ENCODE measurements at regions not wholly inside any gene's neighbourhood (a gene's known extent, or its start where the extent isn't known, plus 50 kb on each side); places are given as distances from the start of the nearest gene placed in this dataset.

DNA sequence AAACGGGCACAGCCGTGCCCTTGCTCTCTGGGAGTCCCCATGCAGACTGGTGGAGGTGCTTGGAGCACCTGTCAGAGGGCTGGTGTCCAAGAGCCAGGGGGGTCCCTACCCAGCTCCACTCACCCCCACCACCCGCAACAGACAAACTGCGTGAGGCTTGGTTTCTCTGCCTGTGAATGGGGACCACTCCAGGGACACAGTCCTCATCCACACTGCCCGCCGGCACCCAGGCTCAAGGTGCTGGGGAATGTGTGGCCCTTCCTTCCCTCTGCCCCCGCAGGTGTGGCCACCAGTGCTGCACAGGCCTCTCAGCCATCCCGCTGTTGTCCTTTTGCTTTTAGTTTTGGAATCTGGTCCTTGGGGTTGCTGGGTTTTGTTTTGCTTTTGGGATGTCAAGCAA is 136.5 kb upstream of the ZNF236 start:
- no peak overlapping the region for H3K27ac ChIP-seq (ENCODE audit: insufficient read depth, low read depth, low read length, poor library complexity, severe bottlenecking)
- H3K36me3 ChIP-seq (ENCODE audit: control insufficient read depth, insufficient read depth, low read length), result no peaks in the 10 kb centered on the region
- no peaks in the 10 kb centered on the region for H3K9me3 ChIP-seq (ENCODE audit: control insufficient read depth, low read length)
- WGBS, 2 experiments, result 93 to 94% methylated on average over 8 of the region's 8 CpGs
- no peaks in the 10 kb centered on the region for H3K4me1 ChIP-seq (ENCODE audit: control insufficient read depth, insufficient read depth, low read length)
- H3K4me3 ChIP-seq (ENCODE audit: insufficient read depth, low read depth, low read length), result no peak overlapping the region
- no peaks in the 10 kb centered on the region for H3K27me3 ChIP-seq (ENCODE audit: control insufficient read depth, insufficient read depth, low read length, poor library complexity, severe bottlenecking)

DNA sequence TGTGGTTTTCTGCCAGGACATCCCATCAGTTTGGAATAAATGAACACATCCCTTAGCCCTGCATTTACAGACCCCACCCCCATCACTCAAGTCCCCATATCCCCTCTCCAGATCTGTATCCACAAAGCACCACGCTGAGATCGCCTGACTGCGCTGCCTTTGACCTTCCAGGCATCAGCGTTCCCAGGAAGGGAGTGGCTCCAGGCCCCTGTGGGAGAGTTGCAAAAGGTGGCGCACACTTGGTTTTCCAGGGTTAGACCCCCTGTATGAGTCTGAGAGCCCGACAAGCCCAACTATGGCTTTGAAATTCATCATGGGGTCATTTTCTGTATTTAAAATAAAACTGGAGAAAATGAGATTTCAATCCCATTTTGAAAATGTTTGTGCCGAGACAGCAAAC is 137.0 kb upstream of the ZNF236 start:
- Histone ChIP-seq H3K9me3 (ENCODE audit: control insufficient read depth, low read length) (no peaks in the 10 kb centered on the region), H3K36me3 (ENCODE audit: control insufficient read depth, insufficient read depth, low read length) (no peaks in the 10 kb centered on the region), H3K4me1 (ENCODE audit: control insufficient read depth, insufficient read depth, low read length) (no peaks in the 10 kb centered on the region), H3K27me3 (ENCODE audit: control insufficient read depth, insufficient read depth, low read length, poor library complexity, severe bottlenecking) (no peaks in the 10 kb centered on the region), H3K4me3 (ENCODE audit: insufficient read depth, low read depth, low read length) (no peak overlapping the region), H3K27ac (ENCODE audit: insufficient read depth, low read depth, low read length, poor library complexity, severe bottlenecking) (no peak overlapping the region)
- 89 to 92% methylated on average over 7 of the region's 7 CpGs for WGBS, 2 experiments

DNA sequence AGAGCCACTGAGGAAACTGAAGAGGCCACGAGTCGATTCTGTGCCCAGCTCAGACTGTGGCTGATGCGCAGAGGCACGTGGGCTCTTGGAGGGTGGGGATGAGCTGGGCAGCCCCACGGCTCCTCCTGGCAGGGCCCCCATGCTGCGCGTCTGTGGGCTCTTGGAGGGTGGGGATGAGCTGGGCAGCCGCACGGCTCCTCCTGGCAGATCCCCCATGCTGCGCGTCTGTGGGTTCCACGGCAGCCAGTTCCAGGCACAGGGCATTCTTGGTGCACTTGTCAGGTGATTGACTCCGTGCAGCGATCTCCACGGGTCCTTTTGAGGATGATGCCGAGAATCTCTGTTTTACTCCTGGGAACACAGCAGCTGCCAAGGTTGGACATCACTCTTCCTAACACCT is 138.1 kb upstream of the ZNF236 start:
- Histone ChIP-seq H3K4me3 (ENCODE audit: insufficient read depth, low read depth, low read length) (no peak overlapping the region), H3K27me3 (ENCODE audit: control insufficient read depth, insufficient read depth, low read length, poor library complexity, severe bottlenecking) (no peaks in the 10 kb centered on the region), H3K9me3 (ENCODE audit: control insufficient read depth, low read length) (no peaks in the 10 kb centered on the region), H3K4me1 (ENCODE audit: control insufficient read depth, insufficient read depth, low read length) (no peaks in the 10 kb centered on the region), H3K36me3 (ENCODE audit: control insufficient read depth, insufficient read depth, low read length) (no peaks in the 10 kb centered on the region), H3K27ac (ENCODE audit: insufficient read depth, low read depth, low read length, poor library complexity, severe bottlenecking) (no peak overlapping the region)
- 94% methylated on average over 16 of the region's 16 CpGs for WGBS, 2 experiments

DNA sequence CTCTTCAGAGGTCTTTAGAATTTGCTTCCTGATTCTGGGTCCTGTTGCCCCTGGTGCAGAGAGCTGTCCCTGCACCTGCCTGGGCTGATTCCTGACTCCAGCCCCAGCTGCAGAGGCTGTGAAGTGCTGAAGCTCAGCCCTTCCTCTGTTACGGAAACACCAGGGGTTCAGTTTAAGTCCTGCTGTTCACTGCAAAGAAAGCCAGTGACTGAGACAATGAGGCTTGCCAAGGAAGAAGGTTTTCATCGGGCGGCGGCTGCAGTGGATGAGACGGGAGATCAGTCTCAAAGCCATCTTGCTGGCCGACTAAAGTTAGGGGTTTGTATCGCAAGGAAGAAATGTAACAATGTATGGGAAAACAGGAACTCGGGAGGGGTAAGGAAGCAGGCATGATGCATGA is 142.4 kb upstream of the ZNF236 start:
- Histone ChIP-seq H3K27ac (ENCODE audit: insufficient read depth, low read depth, low read length, poor library complexity, severe bottlenecking) (no peak overlapping the region), H3K4me1 (ENCODE audit: control insufficient read depth, insufficient read depth, low read length) (no peaks in the 10 kb centered on the region), H3K36me3 (ENCODE audit: control insufficient read depth, insufficient read depth, low read length) (no peaks in the 10 kb centered on the region), H3K27me3 (ENCODE audit: control insufficient read depth, insufficient read depth, low read length, poor library complexity, severe bottlenecking) (no peaks in the 10 kb centered on the region), H3K9me3 (ENCODE audit: control insufficient read depth, low read length) (no peaks in the 10 kb centered on the region), H3K4me3 (ENCODE audit: insufficient read depth, low read depth, low read length) (no peak overlapping the region)
- 64 to 71% methylated on average over 8 of the region's 8 CpGs for WGBS, 2 experiments

DNA sequence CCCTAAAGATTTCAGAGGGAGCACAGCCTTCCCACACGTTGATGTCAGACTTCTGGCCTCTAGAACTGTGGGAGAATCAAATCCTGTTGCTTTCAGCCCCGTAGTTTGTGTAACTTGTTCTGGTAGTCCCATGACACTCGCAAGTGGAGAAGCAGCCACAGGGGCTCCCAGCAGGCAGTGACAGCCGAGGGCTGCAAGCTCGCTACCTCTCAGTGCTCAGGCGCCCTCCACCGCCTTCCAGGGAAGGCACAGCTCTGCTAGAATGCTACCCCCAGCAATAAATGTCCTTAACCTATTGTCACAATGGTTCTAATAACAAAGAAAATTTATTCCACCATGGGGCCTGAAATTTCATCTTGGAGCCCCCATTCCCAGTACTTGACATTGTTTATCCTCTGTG is 143.1 kb upstream of the ZNF236 start:
- Histone ChIP-seq H3K9me3 (ENCODE audit: control insufficient read depth, low read length) (no peaks in the 10 kb centered on the region), H3K36me3 (ENCODE audit: control insufficient read depth, insufficient read depth, low read length) (no peaks in the 10 kb centered on the region), H3K4me3 (ENCODE audit: insufficient read depth, low read depth, low read length) (no peak overlapping the region), H3K27me3 (ENCODE audit: control insufficient read depth, insufficient read depth, low read length, poor library complexity, severe bottlenecking) (no peaks in the 10 kb centered on the region), H3K4me1 (ENCODE audit: control insufficient read depth, insufficient read depth, low read length) (no peaks in the 10 kb centered on the region), H3K27ac (ENCODE audit: insufficient read depth, low read depth, low read length, poor library complexity, severe bottlenecking) (no peak overlapping the region)
- WGBS, 2 experiments, result 48 to 50% methylated on average over 7 of the region's 7 CpGs

DNA sequence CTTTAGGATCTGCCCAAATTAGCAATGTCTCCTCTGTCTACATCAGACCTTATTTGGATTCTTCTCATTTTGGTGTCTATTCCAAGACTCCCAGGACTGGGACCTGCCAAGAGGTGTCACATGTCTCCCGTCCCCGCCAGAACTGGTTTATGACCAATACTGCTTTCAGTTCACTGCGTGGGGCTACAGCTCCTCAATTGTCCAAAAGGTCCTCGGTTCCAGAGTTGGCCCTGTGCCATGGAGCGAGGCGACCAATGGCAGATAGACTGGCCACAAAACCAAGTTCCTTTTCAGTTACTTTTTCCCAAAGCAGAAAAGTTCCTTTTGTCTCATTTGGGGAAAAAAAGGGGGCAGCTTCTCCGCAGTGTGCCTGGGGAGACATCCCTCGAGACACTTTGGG is 144.1 kb upstream of the ZNF236 start:
- Histone ChIP-seq H3K27me3 (ENCODE audit: control insufficient read depth, insufficient read depth, low read length, poor library complexity, severe bottlenecking) (no peaks in the 10 kb centered on the region), H3K4me1 (ENCODE audit: control insufficient read depth, insufficient read depth, low read length) (no peaks in the 10 kb centered on the region), H3K36me3 (ENCODE audit: control insufficient read depth, insufficient read depth, low read length) (no peaks in the 10 kb centered on the region), H3K9me3 (ENCODE audit: control insufficient read depth, low read length) (no peaks in the 10 kb centered on the region), H3K27ac (ENCODE audit: insufficient read depth, low read depth, low read length, poor library complexity, severe bottlenecking) (no peak overlapping the region), H3K4me3 (ENCODE audit: insufficient read depth, low read depth, low read length) (no peak overlapping the region)
- WGBS, 2 experiments, result 95 to 97% methylated on average over 8 of the region's 8 CpGs

DNA sequence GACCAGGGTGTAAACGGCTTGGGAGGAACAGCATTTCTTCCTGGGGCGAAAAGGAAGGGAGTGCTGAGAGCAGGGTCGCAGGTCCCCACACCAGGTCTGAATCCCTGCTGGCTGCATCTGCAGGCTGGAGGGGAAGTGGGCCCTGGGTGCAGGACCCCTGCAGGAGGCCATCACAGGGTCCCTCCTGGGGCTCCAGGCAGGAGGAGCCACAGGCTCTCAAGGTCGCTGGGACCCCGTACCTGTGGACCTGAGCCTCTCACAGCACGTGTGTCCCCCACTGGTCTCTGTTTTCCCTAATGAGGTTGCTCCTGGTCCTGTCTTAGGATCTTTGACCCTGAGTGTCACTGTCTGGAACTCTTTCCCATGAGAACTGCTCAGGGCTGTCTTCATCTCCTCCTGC is 147.8 kb upstream of the ZNF236 start:
- Histone ChIP-seq H3K36me3 (ENCODE audit: control insufficient read depth, insufficient read depth, low read length) (no peaks in the 10 kb centered on the region), H3K4me1 (ENCODE audit: control insufficient read depth, insufficient read depth, low read length) (no peaks in the 10 kb centered on the region), H3K9me3 (ENCODE audit: control insufficient read depth, low read length) (no peaks in the 10 kb centered on the region), H3K4me3 (ENCODE audit: insufficient read depth, low read depth, low read length) (no peak overlapping the region), H3K27me3 (ENCODE audit: control insufficient read depth, insufficient read depth, low read length, poor library complexity, severe bottlenecking) (no peaks in the 10 kb centered on the region), H3K27ac (ENCODE audit: insufficient read depth, low read depth, low read length, poor library complexity, severe bottlenecking) (no peak overlapping the region)
- 89 to 90% methylated on average over 6 of the region's 6 CpGs for WGBS, 2 experiments

DNA sequence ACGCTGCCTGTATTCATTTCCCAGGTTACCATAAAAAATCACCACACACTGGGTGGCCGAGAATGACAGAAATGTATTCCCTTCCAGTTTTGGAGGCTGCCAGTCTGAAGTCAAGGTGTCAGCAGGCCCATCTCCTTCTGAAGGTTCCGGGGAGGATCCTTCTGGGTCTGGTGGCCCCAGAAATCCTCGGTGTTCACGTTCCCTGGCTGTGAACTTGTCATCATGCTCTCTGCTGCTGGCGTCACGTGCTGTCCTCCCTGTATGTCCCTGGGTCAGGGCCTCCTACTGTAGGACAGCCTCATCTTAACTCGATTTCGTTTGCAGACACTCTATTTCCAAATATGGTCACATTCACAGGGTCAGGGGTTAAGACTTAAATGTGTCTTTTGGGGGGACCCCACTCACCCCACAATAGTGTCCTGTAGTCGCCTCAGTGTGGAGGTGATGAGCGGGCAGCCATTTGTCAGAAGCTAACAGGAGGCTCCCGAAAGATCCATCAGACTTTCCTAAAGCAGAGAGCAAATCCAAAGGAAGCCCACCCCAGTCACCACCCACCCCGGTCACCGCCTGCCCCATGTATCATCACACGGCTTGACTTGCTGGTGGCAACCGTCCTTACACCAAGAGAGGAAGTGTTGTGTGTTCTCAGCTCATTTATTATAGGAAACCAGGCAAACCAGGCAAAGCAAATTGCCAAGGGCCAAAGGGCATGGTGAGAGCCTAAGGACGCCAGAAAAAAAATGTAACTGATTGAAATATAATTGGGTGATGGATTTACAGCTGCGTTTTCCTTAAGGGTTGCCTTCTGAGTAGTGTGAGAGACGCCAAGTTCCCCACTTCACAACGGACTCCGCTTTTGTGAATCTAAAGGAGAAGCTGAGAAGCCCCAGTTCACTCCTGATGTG is 148.8 kb upstream of the ZNF236 start:
- 95% methylated on average over 21 of the region's 21 CpGs for WGBS, 2 experiments
- H3K27ac ChIP-seq (ENCODE audit: insufficient read depth, low read depth, low read length, poor library complexity, severe bottlenecking), result no peak overlapping the region
- H3K36me3 ChIP-seq (ENCODE audit: control insufficient read depth, insufficient read depth, low read length), result no peaks in the 10 kb centered on the region
- H3K4me3 ChIP-seq (ENCODE audit: insufficient read depth, low read depth, low read length), result no peak overlapping the region
- H3K27me3 ChIP-seq (ENCODE audit: control insufficient read depth, insufficient read depth, low read length, poor library complexity, severe bottlenecking), result no peaks in the 10 kb centered on the region
- H3K4me1 ChIP-seq (ENCODE audit: control insufficient read depth, insufficient read depth, low read length), result no peaks in the 10 kb centered on the region
- H3K9me3 ChIP-seq (ENCODE audit: control insufficient read depth, low read length), result no peaks in the 10 kb centered on the region

DNA sequence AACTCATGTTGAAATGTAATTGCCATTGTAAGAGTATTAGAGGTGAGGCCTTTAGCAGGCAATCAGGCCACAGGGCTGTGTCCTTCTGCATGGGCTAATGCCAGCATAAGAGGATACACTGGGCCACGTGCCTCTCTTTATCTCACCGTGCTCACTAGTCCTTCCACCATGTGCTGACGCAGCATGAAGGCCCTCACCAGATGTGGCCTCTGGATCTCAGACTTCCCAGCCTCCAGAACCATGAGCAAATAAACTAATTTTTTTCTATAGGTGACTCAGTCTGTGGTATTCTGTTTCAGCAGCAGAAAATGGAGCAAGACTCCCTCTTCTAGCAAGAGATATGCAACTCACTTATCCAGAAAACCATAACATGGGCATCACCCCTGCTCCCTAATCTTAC is 149.7 kb upstream of the ZNF236 start:
- WGBS, 2 experiments, result 89 to 93% methylated on average over 3 of the region's 3 CpGs
- Histone ChIP-seq H3K4me1 (ENCODE audit: control insufficient read depth, insufficient read depth, low read length) (no peaks in the 10 kb centered on the region), H3K27ac (ENCODE audit: insufficient read depth, low read depth, low read length, poor library complexity, severe bottlenecking) (no peak overlapping the region)

DNA sequence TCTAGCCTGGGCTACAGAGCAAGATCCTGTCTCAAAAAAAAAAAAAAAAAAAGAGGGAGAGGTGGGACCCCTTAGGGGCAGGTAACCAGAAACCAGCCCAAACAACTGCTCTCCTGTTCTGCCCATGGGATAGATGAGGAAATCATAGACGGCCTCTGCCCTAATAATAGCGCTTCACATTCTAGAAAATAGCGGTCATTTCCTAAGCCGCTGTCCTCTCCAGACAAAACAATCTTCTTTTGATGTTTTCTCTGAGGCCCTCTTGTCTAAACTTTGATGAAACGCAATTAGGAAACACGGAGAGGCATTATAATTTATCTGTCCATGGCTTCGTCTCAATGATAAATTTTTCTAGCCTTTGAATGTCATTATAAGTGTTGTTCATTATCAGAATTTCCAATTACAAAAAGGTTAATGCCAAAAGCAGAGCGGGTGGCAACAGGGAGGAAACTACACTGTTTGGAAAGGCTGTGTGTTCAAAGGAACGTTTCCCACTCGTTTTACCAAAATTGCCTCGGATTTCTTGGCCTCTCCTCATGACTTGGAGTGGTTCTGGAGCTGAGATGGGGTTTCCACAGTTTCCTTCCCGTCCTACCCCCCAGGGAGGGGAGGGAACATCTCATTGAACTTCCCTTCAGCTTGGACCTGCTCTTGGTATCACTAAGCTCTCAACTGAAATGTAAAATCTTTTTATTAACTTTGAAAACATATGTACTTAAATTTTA is 151.6 kb upstream of the ZNF236 start:
- Histone ChIP-seq H3K4me1 (ENCODE audit: control insufficient read depth, insufficient read depth, low read length) (no peaks in the 10 kb centered on the region), H3K36me3 (ENCODE audit: control insufficient read depth, insufficient read depth, low read length) (no peaks in the 10 kb centered on the region), H3K27me3 (ENCODE audit: control insufficient read depth, insufficient read depth, low read length, poor library complexity, severe bottlenecking) (no peaks in the 10 kb centered on the region), H3K27ac (ENCODE audit: insufficient read depth, low read depth, low read length, poor library complexity, severe bottlenecking) (no peak overlapping the region), H3K9me3 (ENCODE audit: control insufficient read depth, low read length) (no peaks in the 10 kb centered on the region), H3K4me3 (ENCODE audit: insufficient read depth, low read depth, low read length) (no peak overlapping the region)
- WGBS, 2 experiments, result 84 to 86% methylated on average over 12 of the region's 12 CpGs

More for the DNA sequence above, 149.7 kb upstream of the ZNF236 start:
- Histone ChIP-seq H3K4me3 (ENCODE audit: insufficient read depth, low read depth, low read length) (no peak overlapping the region), H3K36me3 (ENCODE audit: control insufficient read depth, insufficient read depth, low read length) (no peaks in the 10 kb centered on the region), H3K9me3 (ENCODE audit: control insufficient read depth, low read length) (no peaks in the 10 kb centered on the region), H3K27me3 (ENCODE audit: control insufficient read depth, insufficient read depth, low read length, poor library complexity, severe bottlenecking) (no peaks in the 10 kb centered on the region)
